H1 (cell line): ENCODE measurements at regions not wholly inside any gene's neighbourhood (a gene's known extent, or its start where the extent isn't known, plus 50 kb on each side); places are given as distances from the start of the nearest gene placed in this dataset.

ENCODE experiments used
- CTCF ChIA-PET: fragments of 300-600 bp; sonication (Branson Sonifier 250); formaldehyde crosslinking; loops from one replicate; lab custom pipeline; 2021; ENCODE audit not compliant: partially characterized antibody; lab: Charles Lee
- POLR2A ChIA-PET: fragments of 300-600 bp; sonication (Branson Sonifier 250); formaldehyde crosslinking; loops from one replicate; lab custom pipeline; 2021; ENCODE audit warnings: inconsistent platforms; ENCODE audit not compliant: partially characterized antibody; lab: Charles Lee
- DNase-seq, 2 experiments: peaks; one replicate each; pipeline versions ENCODE4 v3.0.0 to v3.0.0-alpha.2; 2010 to 2022; ENCODE audit warnings: low spot score in 2 of 2, low read depth in 1 of 2, mixed read lengths in 1 of 2
- FAIRE-seq: peaks from 2 replicates; lab custom pipeline; 2011; peaks lifted over from hg19 to GRCh38; lab: Jason Lieb, UNC
- H2AFZ ChIP-seq: 2 replicates; pipeline ENCODE4 v1.8.1; 2012; ENCODE audit warnings: low read length, inconsistent platforms
- H2AK5ac ChIP-seq: 2 replicates; pipeline ENCODE4 v1.6.1; 2013; ENCODE audit warnings: low read depth, low read length
- H2BK120ac ChIP-seq: replicated peaks from 2 replicates; pipeline ENCODE3; 2013; ENCODE audit warnings: low read depth, low read length, inconsistent platforms
- H2BK12ac ChIP-seq: 2 replicates; pipeline ENCODE4 v1.6.1; 2013; ENCODE audit warnings: low read depth, low read length
- H2BK15ac ChIP-seq: 2 replicates; pipeline ENCODE4 v1.6.1; 2013; ENCODE audit warnings: low read length
- H2BK20ac ChIP-seq: 2 replicates; pipeline ENCODE4 v1.6.1; 2013; ENCODE audit warnings: low read length
- H2BK5ac ChIP-seq: 2 replicates; pipeline ENCODE4 v1.6.1; 2013; ENCODE audit warnings: low read depth, low read length
- H3K14ac ChIP-seq: 2 replicates; pipeline ENCODE4 v1.6.1; 2013; ENCODE audit warnings: inconsistent platforms; ENCODE audit not compliant: insufficient read length
- H3K18ac ChIP-seq: 2 replicates; pipeline ENCODE4 v1.6.1; 2013; ENCODE audit warnings: low read length; ENCODE audit errors: extremely low read depth
- H3K23ac ChIP-seq: 2 replicates; pipeline ENCODE4 v1.6.1; 2013; ENCODE audit warnings: inconsistent platforms; ENCODE audit not compliant: insufficient read length
- H3K23me2 ChIP-seq: 2 replicates; pipeline ENCODE4 v1.6.1; 2013; ENCODE audit warnings: low read depth, low read length
- H3K27ac ChIP-seq: 2 replicates; pipeline ENCODE4 v1.6.1; 2011; ENCODE audit warnings: low read depth, low read length, inconsistent platforms
- H3K27me3 ChIP-seq, 4 experiments: replicated peaks in 1 of 4; 1 replicate in 1 of 4; 2 replicates in 3 of 4; pipeline versions ENCODE4 v1.6.1 to v1.8.1; 2011 to 2013; ENCODE audit warnings: low read length in 3 of 4, mild to moderate bottlenecking in 3 of 4, inconsistent platforms in 2 of 4, mixed read lengths in 2 of 4, moderate library complexity in 1 of 4; ENCODE audit not compliant: control insufficient read depth in 3 of 4, insufficient read depth in 3 of 4; ENCODE audit errors: extremely low read depth in 1 of 4
- H3K36me3 ChIP-seq, 4 experiments: 2 replicates each; pipeline versions ENCODE4 v1.6.1 to v1.8.1; 2011 to 2013; ENCODE audit warnings: mild to moderate bottlenecking in 4 of 4, low read length in 3 of 4, moderate library complexity in 2 of 4, control low read depth in 1 of 4, inconsistent platforms in 1 of 4; ENCODE audit not compliant: insufficient read depth in 4 of 4, control insufficient read depth in 2 of 4
- H3K4ac ChIP-seq: replicated peaks from 2 replicates; pipeline ENCODE3; 2013; ENCODE audit warnings: low read length, low read depth, mixed read lengths, inconsistent platforms; ENCODE audit not compliant: insufficient read length
- H3K4me1 ChIP-seq, 4 experiments: replicated peaks in 1 of 4; 1 replicate in 1 of 4; 2 replicates in 3 of 4; pipeline versions ENCODE4 v1.6.1 to v1.8.1; 2011 to 2013; ENCODE audit warnings: low read length in 3 of 4, inconsistent platforms in 2 of 4, mixed read lengths in 1 of 4; ENCODE audit not compliant: insufficient read depth in 4 of 4, control insufficient read depth in 3 of 4
- H3K4me2 ChIP-seq, 2 experiments: 2 replicates each; pipeline versions ENCODE4 v1.6.1 to v1.8.1; 2011 to 2013; ENCODE audit warnings: low read depth in 2 of 2, low read length in 2 of 2, control low read depth in 1 of 2, inconsistent platforms in 1 of 2, mild to moderate bottlenecking in 1 of 2; ENCODE audit not compliant: insufficient read depth in 1 of 2
- H3K4me3 ChIP-seq, 4 experiments: fragments of 200-600, 300-600 bp in 1 of 4; sonication (generic), shearing (Covaris generic), sonication (Bioruptor Twin) in 1 of 4; 2 replicates each; pipeline versions ENCODE4 v1.5.1 to v1.8.1; 2011 to 2016; ENCODE audit warnings: low read length in 4 of 4, low read depth in 3 of 4, control low read depth in 2 of 4, inconsistent platforms in 2 of 4, mild to moderate bottlenecking in 2 of 4, mixed read lengths in 1 of 4, moderate library complexity in 1 of 4; ENCODE audit not compliant: insufficient read depth in 2 of 4; ENCODE audit errors: extremely low read depth in 1 of 4
- H3K56ac ChIP-seq: replicated peaks from 2 replicates; pipeline ENCODE3; 2013; ENCODE audit warnings: low read depth, mild to moderate bottlenecking, mixed read lengths, low read length, inconsistent platforms; ENCODE audit not compliant: insufficient read length
- H3K79me1 ChIP-seq: 2 replicates; pipeline ENCODE4 v1.6.1; 2013; ENCODE audit warnings: low read depth, low read length, control low read depth
- H3K79me2 ChIP-seq, 2 experiments: 2 replicates each; pipeline versions ENCODE4 v1.6.1 to v1.8.1; 2012 to 2013; ENCODE audit warnings: low read length in 2 of 2, mild to moderate bottlenecking in 2 of 2, inconsistent platforms in 1 of 2; ENCODE audit not compliant: insufficient read depth in 2 of 2, control insufficient read depth in 1 of 2
- H3K9ac ChIP-seq, 4 experiments: replicated peaks in 1 of 4; 1 replicate in 1 of 4; 2 replicates in 3 of 4; pipeline versions ENCODE4 v1.6.1 to v1.8.1; 2011 to 2013; ENCODE audit warnings: low read depth in 3 of 4, low read length in 3 of 4, control low read depth in 2 of 4, mild to moderate bottlenecking in 2 of 4, moderate library complexity in 2 of 4, inconsistent platforms in 1 of 4; ENCODE audit errors: extremely low read depth in 1 of 4
- H3K9me3 ChIP-seq, 2 experiments: 2 replicates each; pipeline versions ENCODE4 v1.6.1 to v1.8.1; 2012 to 2013; ENCODE audit warnings: mild to moderate bottlenecking in 2 of 2, moderate library complexity in 2 of 2, control low read depth in 1 of 2, inconsistent platforms in 1 of 2, low read depth in 1 of 2, low read length in 1 of 2, mixed read lengths in 1 of 2; ENCODE audit not compliant: insufficient read depth in 2 of 2
- H4K20me1 ChIP-seq, 2 experiments: replicated peaks in 1 of 2; 2 replicates each; pipeline versions ENCODE3 to v1.8.1; 2011 to 2013; ENCODE audit warnings: inconsistent platforms in 2 of 2, low read length in 2 of 2, mild to moderate bottlenecking in 1 of 2; ENCODE audit not compliant: insufficient read depth in 2 of 2, control insufficient read depth in 1 of 2
- H4K5ac ChIP-seq: 2 replicates; pipeline ENCODE4 v1.6.1; 2013; ENCODE audit warnings: low read length, low read depth, mixed read lengths, inconsistent platforms; ENCODE audit not compliant: insufficient read length
- H4K8ac ChIP-seq: 2 replicates; pipeline ENCODE4 v1.8.0; 2013; ENCODE audit warnings: mild to moderate bottlenecking, moderate library complexity, low read length, inconsistent platforms; ENCODE audit not compliant: insufficient read depth; ENCODE audit errors: extremely low read depth
- H4K91ac ChIP-seq: replicated peaks from 2 replicates; pipeline ENCODE3; 2013; ENCODE audit warnings: low read length, mixed read lengths, inconsistent platforms; ENCODE audit not compliant: insufficient read length
- KDM4A ChIP-seq: IDR thresholded peaks from one replicate; pipeline ENCODE4 v1.7.1; 2012; ENCODE audit warnings: low read depth, mild to moderate bottlenecking, moderate library complexity, low read length, inconsistent platforms; ENCODE audit not compliant: severe bottlenecking
- NANOG ChIP-seq: IDR thresholded peaks from 2 replicates; pipeline ENCODE4 v1.6.1; 2011; ENCODE audit warnings: low read length, low read depth, mild to moderate bottlenecking, inconsistent platforms; ENCODE audit not compliant: insufficient read depth, poor library complexity, severe bottlenecking
- SAP30 ChIP-seq: fragments of 300-600 bp; sonication (generic); IDR thresholded peaks from 2 replicates; pipeline ENCODE4 v1.7.1; 2012; ENCODE audit warnings: low read length, moderate library complexity, mild to moderate bottlenecking, inconsistent platforms; ENCODE audit not compliant: insufficient read depth, insufficient replicate concordance
- SUZ12 ChIP-seq: fragments of 200-600 bp; sonication (generic); IDR thresholded peaks from 2 replicates; pipeline ENCODE4 v1.6.1; 2012; ENCODE audit warnings: mild to moderate bottlenecking, inconsistent platforms, low read length, moderate library complexity, mixed read lengths
- WGBS, 2 experiments: shearing (Covaris generic) in 1 of 2; methylation state at CpG; one replicate each; pipeline versions ENCODE4 v1.1.6 to v1.1.7; 2013 to 2015; ENCODE audit warnings: low lambda C conversion rate in 2 of 2, mixed read lengths in 2 of 2, inconsistent platforms in 1 of 2, low coverage in 1 of 2, missing lambda C conversion rate in 1 of 2; ENCODE audit not compliant: insufficient replicate concordance in 2 of 2, insufficient coverage in 1 of 2, insufficient read length in 1 of 2; ENCODE audit errors: extremely low coverage in 1 of 2, missing lambda C conversion rate in 1 of 2; 5-methylcytosine and 5-hydroxymethylcytosine counted together

DNA sequence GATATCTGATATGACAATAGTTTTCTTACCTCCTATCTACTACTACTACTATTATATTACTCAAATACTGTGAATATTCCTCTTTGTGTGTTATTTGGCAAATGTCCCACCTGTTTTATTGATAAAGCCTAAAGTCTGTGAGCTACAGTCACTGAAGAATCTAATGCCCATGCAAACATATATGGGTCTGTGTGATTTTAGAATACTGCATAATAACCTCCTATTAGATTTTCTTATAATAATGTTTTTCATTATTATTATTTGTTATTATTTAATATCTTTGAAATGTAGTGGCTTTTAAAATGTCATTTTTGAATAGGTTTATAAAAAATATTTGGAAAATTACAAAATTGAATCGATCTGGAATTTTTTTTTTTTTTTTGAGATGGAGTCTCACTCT is 1330.8 kb upstream of the MIR17HG start:
- H4K5ac ChIP-seq: no peak overlapping the region
- no peak overlapping the region for H2BK12ac ChIP-seq
- no peak overlapping the region for H3K23ac ChIP-seq
- no peak overlapping the region for H2BK20ac ChIP-seq
- no peaks in the 10 kb centered on the region for H3K9me3 ChIP-seq
- no peaks in the 10 kb centered on the region for H3K79me2 ChIP-seq
- no peak for DNase-seq
- H2AFZ ChIP-seq: no peak overlapping the region
- no peak for FAIRE-seq
- H3K18ac ChIP-seq: no peak overlapping the region
- no peak overlapping the region for H3K27ac ChIP-seq
- no peaks in the 10 kb centered on the region for H3K23me2 ChIP-seq
- H4K91ac ChIP-seq: no peak overlapping the region
- no peak overlapping the region for H3K4ac ChIP-seq
- no peaks in the 10 kb centered on the region for H3K79me1 ChIP-seq
- H3K4me2 ChIP-seq: no peak overlapping the region
- CTCF ChIA-PET: interaction anchor here (0.7 kb wide), 1 partner anchor 701 kb away, joined by 3 read pairs; no protein-coding TSS in a partner anchor
- TF ChIP-seq SUZ12 (no peak), NANOG (no peak), KDM4A (no peak), SAP30 (no peak)
- TF ChIP-seq, all 59 proteins: peak for 0
- no peaks in the 10 kb centered on the region for H3K36me3 ChIP-seq
- POLR2A ChIA-PET: no interaction called here
- no peak overlapping the region for H3K14ac ChIP-seq
- no peak overlapping the region for H3K4me3 ChIP-seq
- H2BK15ac ChIP-seq: no peak overlapping the region
- 100% methylated on average over 1 of the region's 1 CpG for WGBS, 2 experiments
- no peak overlapping the region for H3K9ac ChIP-seq
- H2AK5ac ChIP-seq: no peak overlapping the region
- H3K56ac ChIP-seq: no peak overlapping the region
- H4K20me1 ChIP-seq: no peaks in the 10 kb centered on the region
- no peaks in the 10 kb centered on the region for H3K4me1 ChIP-seq
- no peak overlapping the region for H2BK120ac ChIP-seq
- H3K27me3 ChIP-seq: no peaks in the 10 kb centered on the region
- no peak overlapping the region for H2BK5ac ChIP-seq
- no peak overlapping the region for H4K8ac ChIP-seq
